SU-DHL-6 (cell line): ENCODE measurements at regions not wholly inside any gene's neighbourhood (a gene's known extent, or its start where the extent isn't known, plus 50 kb on each side); places are given as distances from the start of the nearest gene placed in this dataset.

Source experiments
- CTCF ChIP-seq: fragments of 200-600 bp; sonication (generic); IDR thresholded peaks from one replicate; pipeline ENCODE4 v1.5.1; 2017; ENCODE audit warnings: antibody characterized with exemption, mild to moderate bottlenecking, low read length, moderate library complexity; ENCODE audit not compliant: insufficient read depth, poor library complexity, severe bottlenecking
- EZH2phosphoT487 ChIP-seq: fragments of 200-600 bp; sonication (generic), shearing (Covaris generic); conservative IDR thresholded peaks from 2 replicates; pipeline ENCODE4 v1.6.1; 2018; ENCODE audit warnings: mild to moderate bottlenecking, antibody characterized with exemption, low read length, moderate library complexity, mixed read lengths

- TF ChIP-seq CTCF (no peak), EZH2phosphoT487 (no peak)
These were observed 1129.5 kb downstream of the PLA2G4A start for GRCh38 chr1:187958207-187958606.
